Natural killer cell treated with Interleukin-12 subunit alpha and Interleukin-12 subunit beta and Interleukin-15 and Interleukin-18, amount 100 ng/mL, for 72 hours (primary cell): ENCODE measurements at regions not wholly inside any gene's neighbourhood (a gene's known extent, or its start where the extent isn't known, plus 50 kb on each side); places are given as distances from the start of the nearest gene placed in this dataset.
"Not testable (repeated sequence)": the region's sequence is repeated elsewhere in the genome, so short reads cannot be mapped to it uniquely, and the experiment has no call there.

Source experiments
- ATAC-seq, 2 donors: fragments of 150-1000 bp; cut with Tn5 transposase in 1 of 2; sonication (Bioruptor Pico), chemical (Tn5 transposase) in 1 of 2; 2 replicates each; pipeline ENCODE4 v1.10.0; 2021
- DNase-seq: peaks from one replicate; pipeline ENCODE4 v3.0.0; 2022; ENCODE audit warnings: low spot score
- H3K27ac Mint-ChIP-seq, 2 donors: 1 replicate in 1 of 2; 2 replicates in 1 of 2; pipeline ENCODE4 v1.8.0; 2022; ENCODE audit warnings: mixed read lengths in 2 of 2, mild to moderate bottlenecking in 1 of 2, moderate library complexity in 1 of 2
- H3K27me3 Mint-ChIP-seq, 2 donors: 1 replicate in 1 of 2; 2 replicates in 1 of 2; pipeline ENCODE4 v1.8.0; 2022; ENCODE audit warnings: mixed read lengths in 2 of 2
- H3K36me3 Mint-ChIP-seq: one replicate; pipeline ENCODE4 v1.8.0; 2022; ENCODE audit warnings: mixed read lengths
- H3K4me1 Mint-ChIP-seq, 2 donors: 1 replicate in 1 of 2; 2 replicates in 1 of 2; pipeline ENCODE4 v1.8.0; 2022; ENCODE audit warnings: low read depth in 2 of 2, mixed read lengths in 2 of 2, mild to moderate bottlenecking in 1 of 2
- H3K4me3 Mint-ChIP-seq: one replicate; pipeline ENCODE4 v1.8.0; 2022; ENCODE audit warnings: mixed read lengths
- H3K9me3 Mint-ChIP-seq: 2 replicates; pipeline ENCODE4 v1.8.0; 2022; ENCODE audit warnings: mixed read lengths

GRCh38 chr3:26104851-26105251, 315.0 kb downstream of the OXSM start:
- DNase-seq, result no peak
- ATAC-seq, result no peak
- Mint-ChIP-seq H3K9me3 (peaks cover 3% of the 10 kb centered on the region), H3K4me1 (no peaks in the 10 kb centered on the region), H3K27me3 (no peaks in the 10 kb centered on the region), H3K36me3 (no peaks in the 10 kb centered on the region), H3K27ac (no peak overlapping the region), H3K4me3 (no peak overlapping the region)

- no peak overlapping the region for H3K27ac Mint-ChIP-seq
- H3K4me1 Mint-ChIP-seq, result no peaks in the 10 kb centered on the region
- no peak for DNase-seq
Measured at GRCh38 chr3:26105261-26105660, 315.4 kb downstream of the OXSM start.

GRCh38 chr3:26106228-26106627, 316.3 kb downstream of the OXSM start:
- Mint-ChIP-seq H3K36me3 (no peaks in the 10 kb centered on the region), H3K9me3 (peaks cover 1% of the 10 kb centered on the region), H3K27me3 (no peaks in the 10 kb centered on the region), H3K4me1 (no peaks in the 10 kb centered on the region), H3K27ac (no peak overlapping the region), H3K4me3 (no peak overlapping the region)
- ATAC-seq (no peak), DNase-seq (no peak)

More at GRCh38 chr3:26105261-26105660, 315.4 kb downstream of the OXSM start:
- ATAC-seq, result no peak
- Mint-ChIP-seq H3K9me3 (peaks cover 3% of the 10 kb centered on the region), H3K4me3 (no peak overlapping the region), H3K27me3 (no peaks in the 10 kb centered on the region), H3K36me3 (no peaks in the 10 kb centered on the region)

GRCh38 chr3:26108846-26109489, 319.1 kb downstream of the OXSM start:
- Mint-ChIP-seq H3K27me3 (no peaks in the 10 kb centered on the region), H3K36me3 (no peaks in the 10 kb centered on the region), H3K27ac (no peak overlapping the region), H3K4me1 (no peaks in the 10 kb centered on the region), H3K9me3 (no peaks in the 10 kb centered on the region), H3K4me3 (no peak overlapping the region)
- ATAC-seq (no peak), DNase-seq (no peak)

GRCh38 chr3:26114851-26115250, 325.0 kb downstream of the OXSM start:
- Mint-ChIP-seq H3K4me1 (no peaks in the 10 kb centered on the region), H3K27me3 (no peaks in the 10 kb centered on the region), H3K4me3 (no peak overlapping the region), H3K9me3 (peaks cover 7% of the 10 kb centered on the region), H3K27ac (no peak overlapping the region), H3K36me3 (peaks cover 5% of the 10 kb centered on the region)
- no peak for ATAC-seq
- no peak for DNase-seq

GRCh38 chr3:26118165-26118564, 328.3 kb downstream of the OXSM start:
- no peaks in the 10 kb centered on the region for H3K4me1 Mint-ChIP-seq

GRCh38 chr3:26132942-26133341, 343.1 kb downstream of the OXSM start:
- Mint-ChIP-seq H3K27ac (no peak overlapping the region), H3K4me1 (no peaks in the 10 kb centered on the region), H3K4me3 (no peak overlapping the region), H3K27me3 (no peaks in the 10 kb centered on the region), H3K36me3 (no peaks in the 10 kb centered on the region), H3K9me3 (peaks cover 16% of the 10 kb centered on the region)
- DNase-seq (no peak), ATAC-seq (no peak)

More at GRCh38 chr3:26118165-26118564, 328.3 kb downstream of the OXSM start:
- no peak overlapping the region for H3K4me3 Mint-ChIP-seq
- no peak for DNase-seq
- peaks cover 17% of the 10 kb centered on the region for H3K9me3 Mint-ChIP-seq
- H3K27me3 Mint-ChIP-seq, result no peaks in the 10 kb centered on the region
- peaks cover 5% of the 10 kb centered on the region for H3K36me3 Mint-ChIP-seq
- ATAC-seq, result no peak
- H3K27ac Mint-ChIP-seq, result no peak overlapping the region

GRCh38 chr3:26141296-26141695, 351.4 kb downstream of the OXSM start:
- ATAC-seq, result no peak
- no peaks in the 10 kb centered on the region for H3K4me1 Mint-ChIP-seq
- peaks cover 14% of the 10 kb centered on the region for H3K9me3 Mint-ChIP-seq

GRCh38 chr3:26145769-26146168, 355.9 kb downstream of the OXSM start:
- no peak for ATAC-seq
- DNase-seq, result no peak
- H3K4me3 Mint-ChIP-seq, result no peak overlapping the region
- H3K27ac Mint-ChIP-seq, result no peak overlapping the region
- H3K9me3 Mint-ChIP-seq, result peaks cover 17% of the 10 kb centered on the region
- H3K36me3 Mint-ChIP-seq, result peaks cover 4% of the 10 kb centered on the region
- no peaks in the 10 kb centered on the region for H3K4me1 Mint-ChIP-seq
- H3K27me3 Mint-ChIP-seq, result no peaks in the 10 kb centered on the region

More at GRCh38 chr3:26141296-26141695, 351.4 kb downstream of the OXSM start:
- H3K36me3 Mint-ChIP-seq, result no peaks in the 10 kb centered on the region
- no peaks in the 10 kb centered on the region for H3K27me3 Mint-ChIP-seq
- H3K4me3 Mint-ChIP-seq, result no peak overlapping the region
- no peak overlapping the region for H3K27ac Mint-ChIP-seq
- no peak for DNase-seq

GRCh38 chr3:26157428-26157827, 367.5 kb downstream of the OXSM start:
- H3K4me3 Mint-ChIP-seq, H3K27me3 Mint-ChIP-seq, H3K27ac Mint-ChIP-seq, H3K36me3 Mint-ChIP-seq, H3K4me1 Mint-ChIP-seq, ATAC-seq, H3K9me3 Mint-ChIP-seq, DNase-seq: not testable (repeated sequence)

GRCh38 chr3:26171006-26171405, 381.1 kb downstream of the OXSM start:
- Mint-ChIP-seq H3K9me3 (peaks cover 1% of the 10 kb centered on the region), H3K27me3 (no peaks in the 10 kb centered on the region), H3K4me3 (no peak overlapping the region), H3K36me3 (peaks cover 5% of the 10 kb centered on the region), H3K4me1 (no peaks in the 10 kb centered on the region), H3K27ac (no peak overlapping the region)
- ATAC-seq, result no peak
- DNase-seq, result no peak

GRCh38 chr3:26191556-26191955, 401.7 kb downstream of the OXSM start:
- DNase-seq (no peak), ATAC-seq (no peak)
- Mint-ChIP-seq H3K27ac (no peak overlapping the region), H3K27me3 (no peaks in the 10 kb centered on the region), H3K36me3 (peaks cover 11% of the 10 kb centered on the region), H3K4me1 (no peaks in the 10 kb centered on the region), H3K4me3 (no peak overlapping the region), H3K9me3 (peaks cover 17% of the 10 kb centered on the region)

- ATAC-seq, result no peak
- H3K4me1 Mint-ChIP-seq, result no peaks in the 10 kb centered on the region
Measured at GRCh38 chr3:26193558-26193957, 403.7 kb downstream of the OXSM start.

GRCh38 chr3:26196781-26197180, 406.9 kb downstream of the OXSM start:
- DNase-seq (no peak), ATAC-seq (no peak)
- peaks cover 5% of the 10 kb centered on the region for H3K9me3 Mint-ChIP-seq
- no peak overlapping the region for H3K4me3 Mint-ChIP-seq
- H3K36me3 Mint-ChIP-seq, result peaks cover 4% of the 10 kb centered on the region
- H3K27me3 Mint-ChIP-seq, result no peaks in the 10 kb centered on the region
- H3K27ac Mint-ChIP-seq, result no peak overlapping the region
- H3K4me1 Mint-ChIP-seq, result no peaks in the 10 kb centered on the region

More at GRCh38 chr3:26193558-26193957, 403.7 kb downstream of the OXSM start:
- H3K9me3 Mint-ChIP-seq, result peaks cover 14% of the 10 kb centered on the region
- DNase-seq, result no peak
- H3K4me3 Mint-ChIP-seq, result no peak overlapping the region
- H3K27me3 Mint-ChIP-seq, result no peaks in the 10 kb centered on the region
- H3K27ac Mint-ChIP-seq, result no peak overlapping the region
- peaks cover 11% of the 10 kb centered on the region for H3K36me3 Mint-ChIP-seq

GRCh38 chr3:26198609-26199008, 408.7 kb downstream of the OXSM start:
- DNase-seq, result no peak
- Mint-ChIP-seq H3K27ac (no peak overlapping the region), H3K4me1 (no peaks in the 10 kb centered on the region), H3K36me3 (peaks cover 4% of the 10 kb centered on the region), H3K27me3 (no peaks in the 10 kb centered on the region), H3K4me3 (no peak overlapping the region), H3K9me3 (peaks cover 5% of the 10 kb centered on the region)
- ATAC-seq, result no peak
